Erythroblast (primary cell): ENCODE measurements at regions not wholly inside any gene's neighbourhood (a gene's known extent, or its start where the extent isn't known, plus 50 kb on each side); places are given as distances from the start of the nearest gene placed in this dataset.

Experiments
- GATA1 ChIP-seq: IDR thresholded peaks from 2 replicates; pipeline ENCODE4 v1.6.1; 2011; ENCODE audit warnings: low read depth, mild to moderate bottlenecking, control low read depth, low read length, moderate library complexity
- POLR2A ChIP-seq: IDR thresholded peaks from 2 replicates; pipeline ENCODE4 v1.6.1; 2011; ENCODE audit warnings: mild to moderate bottlenecking, low read length

DNA sequence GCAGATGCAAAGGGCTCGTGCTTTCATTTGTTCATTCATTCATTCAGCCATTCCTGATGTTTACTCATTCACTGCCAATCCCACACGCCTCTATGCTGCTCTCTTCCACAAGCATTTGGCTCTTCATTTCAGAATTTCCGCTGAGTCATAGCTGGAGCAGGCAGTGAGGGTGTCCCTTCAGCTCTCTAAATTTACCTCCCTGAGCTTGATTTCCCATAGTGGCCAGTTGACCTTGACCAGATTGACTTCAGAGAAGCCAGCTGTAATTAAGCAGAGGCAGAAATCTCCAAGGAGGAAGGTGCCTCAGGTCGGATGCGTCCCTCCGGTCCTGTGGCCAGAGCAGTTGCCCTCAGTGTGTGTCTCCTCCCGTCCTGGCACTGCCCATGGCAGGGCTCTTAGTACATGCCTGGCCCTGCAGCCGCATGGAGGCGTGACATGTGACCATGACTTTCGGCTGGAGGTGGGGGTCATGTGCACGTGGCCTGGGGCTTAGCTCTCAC is 267.2 kb upstream of the ECI2 start:
- TF ChIP-seq POLR2A (no peak), GATA1 (no peak)
